ENCODE measurements at regions not wholly inside any gene's neighbourhood (a gene's known extent, or its start where the extent isn't known, plus 50 kb on each side); places are given as distances from the start of the nearest gene placed in this dataset.

GRCh38 chr12:46131732-46132469, 136.9 kb downstream of the SLC38A1 start:
- no peaks in the 10 kb centered on the region for H3K4me1 ChIP-seq (ENCODE audit: control insufficient read depth, insufficient read depth, low read length)
- intact Hi-C loops (cut with micrococcal nuclease; ENCODE audit: unreplicated experiment) (loop anchor here (10.0 kb wide), 1 partner anchor 893 kb away; no protein-coding TSS in a partner anchor), in situ Hi-C loops (cut with HindIII; ENCODE audit: low pct_unique_long_range_greater_than_20kb, low sequenced_read_pairs) (no loop called here)
- H3K27ac ChIP-seq (ENCODE audit: low read length), result no peak overlapping the region
- peaks cover 4% of the 10 kb centered on the region; the same call in 1 of the 2 replicates for H3K27me3 ChIP-seq (ENCODE audit: control insufficient read depth, insufficient read depth, low read length)
- ChIA-PET CTCF (interaction anchor here (0.7 kb wide), 1 partner anchor 50 kb away, joined by 3 read pairs; no protein-coding TSS in a partner anchor), POLR2A (no interaction called here)
- TF ChIP-seq, protein P1, sequence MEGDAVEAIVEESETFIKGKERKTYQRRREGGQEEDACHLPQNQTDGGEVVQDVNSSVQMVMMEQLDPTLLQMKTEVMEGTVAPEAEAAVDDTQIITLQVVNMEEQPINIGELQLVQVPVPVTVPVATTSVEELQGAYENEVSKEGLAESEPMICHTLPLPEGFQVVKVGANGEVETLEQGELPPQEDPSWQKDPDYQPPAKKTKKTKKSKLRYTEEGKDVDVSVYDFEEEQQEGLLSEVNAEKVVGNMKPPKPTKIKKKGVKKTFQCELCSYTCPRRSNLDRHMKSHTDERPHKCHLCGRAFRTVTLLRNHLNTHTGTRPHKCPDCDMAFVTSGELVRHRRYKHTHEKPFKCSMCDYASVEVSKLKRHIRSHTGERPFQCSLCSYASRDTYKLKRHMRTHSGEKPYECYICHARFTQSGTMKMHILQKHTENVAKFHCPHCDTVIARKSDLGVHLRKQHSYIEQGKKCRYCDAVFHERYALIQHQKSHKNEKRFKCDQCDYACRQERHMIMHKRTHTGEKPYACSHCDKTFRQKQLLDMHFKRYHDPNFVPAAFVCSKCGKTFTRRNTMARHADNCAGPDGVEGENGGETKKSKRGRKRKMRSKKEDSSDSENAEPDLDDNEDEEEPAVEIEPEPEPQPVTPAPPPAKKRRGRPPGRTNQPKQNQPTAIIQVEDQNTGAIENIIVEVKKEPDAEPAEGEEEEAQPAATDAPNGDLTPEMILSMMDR (IDR thresholded peaks at IDR 0.05), result peak; percentile 52
- no peak for TF ChIP-seq TCF7L2 (IDR thresholded peaks at IDR 0.05; ENCODE audit: low read depth, low read length)
- no peaks in the 10 kb centered on the region for H3K36me3 ChIP-seq (ENCODE audit: control insufficient read depth, insufficient read depth, low read length)
- no peaks in the 10 kb centered on the region for H3K9me3 ChIP-seq (ENCODE audit: control insufficient read depth, insufficient read depth, low read depth, low read length)
- H3K4me3 ChIP-seq (ENCODE audit: low read depth in 2 of 2, low read length in 2 of 2), result no peak overlapping the region
- ATAC-seq (peak; percentile 85), DNase-seq (ENCODE audit: low read depth, low spot score) (no peak)
- no TSS peak for BruUV-seq (replicated peaks)

- intact Hi-C loops (cut with micrococcal nuclease; ENCODE audit: unreplicated experiment), result no loop called here
- POLR2A ChIA-PET, result interaction anchor here (0.6 kb wide), 1 partner anchor 22 kb away, joined by 5 read pairs; no protein-coding TSS in a partner anchor
These were observed 137.3 kb upstream of the SCAF11 start for GRCh38 chr12:46127656-46128055.

DNA sequence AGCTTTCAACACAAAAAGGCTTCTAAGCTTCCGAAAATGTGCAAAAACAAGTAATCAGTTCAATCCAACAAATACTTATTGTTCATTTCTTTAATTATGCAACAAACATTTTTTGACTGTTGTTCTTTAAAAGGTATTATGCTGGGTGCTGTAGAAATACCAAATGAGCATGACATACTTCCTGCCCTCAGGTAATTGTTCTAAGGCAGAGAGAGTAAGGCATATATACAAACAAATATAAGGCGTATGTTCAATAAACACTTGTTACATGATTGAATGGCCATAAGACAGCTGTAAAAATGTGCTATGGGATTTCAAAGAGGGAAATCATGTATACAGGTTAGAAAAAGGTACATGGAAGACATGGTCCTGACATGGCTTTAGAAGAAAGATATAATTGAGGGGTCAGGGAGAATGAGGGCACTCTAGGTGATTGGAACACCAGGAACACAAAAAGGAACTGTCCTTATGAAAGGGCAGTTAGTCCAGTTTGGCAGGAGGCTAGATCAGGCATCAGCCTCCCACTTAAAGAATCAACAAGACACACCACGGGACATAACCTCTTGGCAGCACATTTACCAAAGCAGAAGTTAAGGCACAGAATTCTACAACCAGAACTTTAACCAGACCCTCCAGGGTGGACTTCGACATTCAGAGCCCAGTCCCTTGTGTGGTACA, 135.8 kb upstream of the SCAF11 start:
- Histone ChIP-seq H3K36me3 (ENCODE audit: control insufficient read depth, insufficient read depth, low read length) (no peaks in the 10 kb centered on the region), H3K27ac (ENCODE audit: low read length) (no peak overlapping the region), H3K4me3 (ENCODE audit: low read depth in 2 of 2, low read length in 2 of 2) (no peak overlapping the region), H3K4me1 (ENCODE audit: control insufficient read depth, insufficient read depth, low read length) (peaks cover 9% of the 10 kb centered on the region; the same call in 1 of the 2 replicates), H3K9me3 (ENCODE audit: control insufficient read depth, insufficient read depth, low read depth, low read length) (no peaks in the 10 kb centered on the region), H3K27me3 (ENCODE audit: control insufficient read depth, insufficient read depth, low read length) (no peaks in the 10 kb centered on the region; the same call in 1 of the 2 replicates)
- DNase-seq (ENCODE audit: low read depth, low spot score) (no peak), ATAC-seq (no peak)
- ChIA-PET POLR2A (no interaction called here), CTCF (interaction anchor here (0.6 to 1.5 kb wide), 2 partner anchors 895 to 1177 kb away, joined by 3 to 5 read pairs; no protein-coding TSS in a partner anchor)
- in situ Hi-C loops (cut with HindIII; ENCODE audit: low pct_unique_long_range_greater_than_20kb, low sequenced_read_pairs), result no loop called here
- no TSS peak for BruUV-seq (replicated peaks)
- intact Hi-C loops (cut with micrococcal nuclease; ENCODE audit: unreplicated experiment), result no loop called here
- TF ChIP-seq, protein P2, sequence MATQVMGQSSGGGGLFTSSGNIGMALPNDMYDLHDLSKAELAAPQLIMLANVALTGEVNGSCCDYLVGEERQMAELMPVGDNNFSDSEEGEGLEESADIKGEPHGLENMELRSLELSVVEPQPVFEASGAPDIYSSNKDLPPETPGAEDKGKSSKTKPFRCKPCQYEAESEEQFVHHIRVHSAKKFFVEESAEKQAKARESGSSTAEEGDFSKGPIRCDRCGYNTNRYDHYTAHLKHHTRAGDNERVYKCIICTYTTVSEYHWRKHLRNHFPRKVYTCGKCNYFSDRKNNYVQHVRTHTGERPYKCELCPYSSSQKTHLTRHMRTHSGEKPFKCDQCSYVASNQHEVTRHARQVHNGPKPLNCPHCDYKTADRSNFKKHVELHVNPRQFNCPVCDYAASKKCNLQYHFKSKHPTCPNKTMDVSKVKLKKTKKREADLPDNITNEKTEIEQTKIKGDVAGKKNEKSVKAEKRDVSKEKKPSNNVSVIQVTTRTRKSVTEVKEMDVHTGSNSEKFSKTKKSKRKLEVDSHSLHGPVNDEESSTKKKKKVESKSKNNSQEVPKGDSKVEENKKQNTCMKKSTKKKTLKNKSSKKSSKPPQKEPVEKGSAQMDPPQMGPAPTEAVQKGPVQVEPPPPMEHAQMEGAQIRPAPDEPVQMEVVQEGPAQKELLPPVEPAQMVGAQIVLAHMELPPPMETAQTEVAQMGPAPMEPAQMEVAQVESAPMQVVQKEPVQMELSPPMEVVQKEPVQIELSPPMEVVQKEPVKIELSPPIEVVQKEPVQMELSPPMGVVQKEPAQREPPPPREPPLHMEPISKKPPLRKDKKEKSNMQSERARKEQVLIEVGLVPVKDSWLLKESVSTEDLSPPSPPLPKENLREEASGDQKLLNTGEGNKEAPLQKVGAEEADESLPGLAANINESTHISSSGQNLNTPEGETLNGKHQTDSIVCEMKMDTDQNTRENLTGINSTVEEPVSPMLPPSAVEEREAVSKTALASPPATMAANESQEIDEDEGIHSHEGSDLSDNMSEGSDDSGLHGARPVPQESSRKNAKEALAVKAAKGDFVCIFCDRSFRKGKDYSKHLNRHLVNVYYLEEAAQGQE (IDR thresholded peaks at IDR 0.05; ENCODE audit: insufficient read depth in 1 of 2, low read depth in 2 of 2, low read length in 1 of 2), result no peak
- no peak for TF ChIP-seq POLR2AphosphoS5 (IDR thresholded peaks at IDR 0.05; ENCODE audit: low read depth, low read length)

More at GRCh38 chr12:46127656-46128055, 137.3 kb upstream of the SCAF11 start:
- ATAC-seq, result no peak
- Histone ChIP-seq H3K36me3 (ENCODE audit: control insufficient read depth, insufficient read depth, low read length) (no peaks in the 10 kb centered on the region), H3K4me1 (ENCODE audit: control insufficient read depth, insufficient read depth, low read length) (peaks cover 9% of the 10 kb centered on the region; the same call in 1 of the 2 replicates), H3K4me3 (ENCODE audit: low read depth in 2 of 2, low read length in 2 of 2) (no peak overlapping the region), H3K27ac (ENCODE audit: low read length) (no peak overlapping the region), H3K9me3 (ENCODE audit: control insufficient read depth, insufficient read depth, low read depth, low read length) (no peaks in the 10 kb centered on the region), H3K27me3 (ENCODE audit: control insufficient read depth, insufficient read depth, low read length) (no peaks in the 10 kb centered on the region)
- CTCF ChIA-PET, result no interaction called here
- no TSS peak for BruUV-seq (replicated peaks)
- in situ Hi-C loops (cut with HindIII; ENCODE audit: low pct_unique_long_range_greater_than_20kb, low sequenced_read_pairs), result no loop called here
- DNase-seq (ENCODE audit: low read depth, low spot score), result no peak
- TF ChIP-seq, protein P2 (IDR thresholded peaks at IDR 0.05; ENCODE audit: insufficient read depth in 1 of 2, low read depth in 2 of 2, low read length in 1 of 2), result no peak
